ENCODE measurements at regions not wholly inside any gene's neighbourhood (a gene's known extent, or its start where the extent isn't known, plus 50 kb on each side); places are given as distances from the start of the nearest gene placed in this dataset.
"Not testable (repeated sequence)": the region's sequence is repeated elsewhere in the genome, so short reads cannot be mapped to it uniquely, and the experiment has no call there.

DNA sequence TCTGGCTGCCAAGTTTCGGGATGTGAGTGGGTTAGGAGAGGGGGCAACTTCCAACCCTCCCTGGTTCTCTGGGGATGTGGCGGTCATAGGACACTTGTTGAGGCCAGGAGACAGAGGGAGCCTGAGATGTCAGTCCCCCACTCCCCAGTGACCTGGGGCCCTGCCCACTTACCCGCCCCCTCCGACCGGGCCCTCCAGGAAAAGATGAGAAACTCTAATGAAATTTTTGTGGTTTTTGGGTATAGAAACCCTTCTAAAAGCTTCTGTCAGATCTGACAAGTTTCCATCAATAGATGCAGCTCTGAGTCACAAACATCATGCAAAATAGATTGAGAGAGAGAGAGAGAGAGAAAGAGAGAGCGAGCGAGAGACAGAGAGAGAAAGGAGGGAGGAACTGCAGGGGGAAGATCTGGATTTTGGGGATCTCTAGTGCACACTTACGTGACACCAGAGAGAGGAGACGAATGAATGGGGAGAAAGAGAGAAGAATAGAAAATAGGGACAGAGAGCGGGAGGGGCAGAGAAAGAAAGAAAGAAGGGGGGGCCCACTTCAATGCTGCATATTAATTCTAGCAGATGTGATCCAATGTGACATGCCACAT, 94.0 kb downstream of the PTPRS start:
- DNase-seq (ENCODE audit: low read depth) = no peak
- TF ChIP-seq, protein P1, sequence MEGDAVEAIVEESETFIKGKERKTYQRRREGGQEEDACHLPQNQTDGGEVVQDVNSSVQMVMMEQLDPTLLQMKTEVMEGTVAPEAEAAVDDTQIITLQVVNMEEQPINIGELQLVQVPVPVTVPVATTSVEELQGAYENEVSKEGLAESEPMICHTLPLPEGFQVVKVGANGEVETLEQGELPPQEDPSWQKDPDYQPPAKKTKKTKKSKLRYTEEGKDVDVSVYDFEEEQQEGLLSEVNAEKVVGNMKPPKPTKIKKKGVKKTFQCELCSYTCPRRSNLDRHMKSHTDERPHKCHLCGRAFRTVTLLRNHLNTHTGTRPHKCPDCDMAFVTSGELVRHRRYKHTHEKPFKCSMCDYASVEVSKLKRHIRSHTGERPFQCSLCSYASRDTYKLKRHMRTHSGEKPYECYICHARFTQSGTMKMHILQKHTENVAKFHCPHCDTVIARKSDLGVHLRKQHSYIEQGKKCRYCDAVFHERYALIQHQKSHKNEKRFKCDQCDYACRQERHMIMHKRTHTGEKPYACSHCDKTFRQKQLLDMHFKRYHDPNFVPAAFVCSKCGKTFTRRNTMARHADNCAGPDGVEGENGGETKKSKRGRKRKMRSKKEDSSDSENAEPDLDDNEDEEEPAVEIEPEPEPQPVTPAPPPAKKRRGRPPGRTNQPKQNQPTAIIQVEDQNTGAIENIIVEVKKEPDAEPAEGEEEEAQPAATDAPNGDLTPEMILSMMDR (IDR thresholded peaks at IDR 0.05; ENCODE audit: insufficient read depth, low read depth, low read length, missing control alignments) = no peak
- no peak overlapping the region for H3K4me3 ChIP-seq (ENCODE audit: low read depth, low read length)

- TF ChIP-seq, protein P1 (IDR thresholded peaks at IDR 0.05; ENCODE audit: insufficient read depth, low read depth, low read length, missing control alignments) = no peak
- no peak overlapping the region for H3K4me3 ChIP-seq (ENCODE audit: low read depth, low read length)
- DNase-seq (ENCODE audit: low read depth) = no peak
Measured at GRCh38 chr19:5245631-5246553, 94.7 kb downstream of the PTPRS start.

DNA sequence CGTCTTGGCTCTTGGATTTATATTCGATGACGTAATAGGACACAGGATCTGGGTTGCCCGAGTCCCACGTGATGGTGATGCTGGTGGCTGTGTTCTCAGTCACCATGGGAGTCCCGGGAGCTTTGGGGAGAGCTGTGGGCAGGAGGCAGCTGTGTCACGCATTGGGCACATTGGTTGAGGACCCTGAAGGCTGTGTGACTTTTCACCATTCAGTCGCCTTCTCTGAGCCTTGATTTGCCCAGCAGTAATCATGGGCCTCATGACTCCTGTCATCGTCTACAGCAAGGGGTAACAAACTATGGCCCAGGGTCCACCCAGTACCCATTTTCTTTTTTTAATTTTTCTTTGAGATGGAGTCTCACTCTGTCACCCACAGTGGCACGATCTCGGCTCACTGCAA, 96.3 kb downstream of the PTPRS start:
- no peak for DNase-seq (ENCODE audit: low read depth)
- TF ChIP-seq, protein P1 (IDR thresholded peaks at IDR 0.05; ENCODE audit: insufficient read depth, low read depth, low read length, missing control alignments) = no peak
- no peak overlapping the region for H3K4me3 ChIP-seq (ENCODE audit: low read depth, low read length)

GRCh38 chr19:5243878-5244277, 96.7 kb downstream of the PTPRS start:
- no peak for DNase-seq (ENCODE audit: low read depth)
- H3K4me3 ChIP-seq (ENCODE audit: low read depth, low read length) = no peak overlapping the region
- TF ChIP-seq, protein P1 (IDR thresholded peaks at IDR 0.05; ENCODE audit: insufficient read depth, low read depth, low read length, missing control alignments) = no peak

DNA sequence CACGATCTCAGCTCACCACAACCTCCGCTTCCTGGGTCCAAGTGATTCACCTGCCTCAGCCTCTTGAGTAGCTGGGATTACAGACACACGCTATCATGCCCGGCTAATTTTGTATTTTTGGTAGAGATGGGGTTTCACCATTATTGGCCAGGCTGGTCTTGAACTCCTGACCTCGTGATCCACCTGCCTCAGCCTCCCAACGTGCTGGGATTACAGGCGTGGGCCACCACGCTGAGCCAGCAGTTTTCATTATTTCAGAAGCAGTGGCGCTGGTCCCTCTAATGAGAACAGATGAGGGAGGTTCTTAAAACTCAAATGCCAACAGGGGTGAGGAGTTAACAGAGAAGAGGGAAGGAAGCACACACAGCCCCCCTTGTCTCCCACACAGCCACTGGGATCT, 98.7 kb downstream of the PTPRS start:
- not testable (repeated sequence) for H3K4me3 ChIP-seq (ENCODE audit: low read depth, low read length)

GRCh38 chr19:5240011-5240410, 100.6 kb downstream of the PTPRS start:
- no peak overlapping the region for H3K4me3 ChIP-seq (ENCODE audit: low read depth, low read length)
- TF ChIP-seq, protein P1 (IDR thresholded peaks at IDR 0.05; ENCODE audit: insufficient read depth, low read depth, low read length, missing control alignments) = no peak
- DNase-seq (ENCODE audit: low read depth) = no peak

More for the DNA sequence above, 98.7 kb downstream of the PTPRS start:
- not testable (repeated sequence) for DNase-seq (ENCODE audit: low read depth)

DNA sequence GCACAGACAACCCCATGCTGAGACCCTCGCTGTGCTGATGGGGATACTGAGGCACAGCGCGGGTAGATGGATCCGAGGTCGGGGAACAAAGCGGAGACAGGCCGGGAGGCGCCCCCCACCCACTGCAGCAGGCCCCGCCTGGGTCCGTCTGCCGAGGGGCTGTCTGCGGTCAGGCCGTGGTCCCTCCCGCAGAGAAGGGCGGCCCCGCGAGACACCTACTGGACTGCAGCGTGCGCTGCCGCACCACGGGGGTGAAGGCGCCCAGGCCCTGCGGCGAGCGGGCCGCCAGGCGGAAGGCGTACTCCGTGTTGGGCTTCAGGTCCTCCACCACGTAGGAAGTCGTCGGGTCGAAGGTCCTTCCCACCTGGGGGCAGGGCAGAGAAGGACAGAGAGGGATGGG, 101.9 kb downstream of the PTPRS start:
- TF ChIP-seq, protein P1 (IDR thresholded peaks at IDR 0.05; ENCODE audit: insufficient read depth, low read depth, low read length, missing control alignments) = no peak
- DNase-seq (ENCODE audit: low read depth) = no peak
- H3K4me3 ChIP-seq (ENCODE audit: low read depth, low read length) = no peak overlapping the region
